ENCODE measurements at regions not wholly inside any gene's neighbourhood (a gene's known extent, or its start where the extent isn't known, plus 50 kb on each side); places are given as distances from the start of the nearest gene placed in this dataset.

DNA sequence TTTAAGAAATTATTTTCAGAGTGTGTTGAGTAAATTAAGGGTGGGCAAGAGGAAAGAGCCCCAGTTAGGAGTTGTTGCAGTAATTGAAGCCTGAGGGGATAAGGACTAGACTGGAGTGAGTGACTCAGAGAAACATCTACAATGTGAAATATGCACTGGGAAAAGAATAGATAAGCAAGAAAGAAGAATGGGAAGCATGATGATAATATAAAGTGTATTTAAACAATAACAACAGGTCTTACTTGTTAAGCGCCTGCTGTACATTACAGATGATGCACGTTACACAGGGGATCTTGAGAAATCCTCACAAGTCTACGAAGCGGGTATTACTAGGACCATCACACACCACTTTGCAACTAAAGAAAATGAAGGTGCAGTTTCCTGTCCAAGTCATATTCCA, 73.6 kb upstream of the STK17B start:
- no peak overlapping the region for H3K27ac ChIP-seq
- H3K36me3 ChIP-seq: peaks cover 0 to 43% (median 0%) of the 10 kb centered on the region in 9 donors
- no peak overlapping the region for H3K4me3 ChIP-seq
- DNase-seq (no peak), ATAC-seq (no peak)
- TF ChIP-seq POLR2A (IDR thresholded peaks at IDR 0.05): no peak
- no peaks in the 10 kb centered on the region for H3K27me3 ChIP-seq
- 94 to 96% (median 96%) methylated on average over 4 of the region's 4 CpGs for WGBS, 4 donors
- intact Hi-C loops (cut with DNase I): loop anchor here in 1 of 10 donors (5.0 kb wide), 1 partner anchor 73 kb away; the partner anchor contains the start of gene STK17B
- H3K4me1 ChIP-seq: peaks cover 0 to 81% (median 4%) of the 10 kb centered on the region in 12 donors
- H3K9me3 ChIP-seq: no peaks in the 10 kb centered on the region

DNA sequence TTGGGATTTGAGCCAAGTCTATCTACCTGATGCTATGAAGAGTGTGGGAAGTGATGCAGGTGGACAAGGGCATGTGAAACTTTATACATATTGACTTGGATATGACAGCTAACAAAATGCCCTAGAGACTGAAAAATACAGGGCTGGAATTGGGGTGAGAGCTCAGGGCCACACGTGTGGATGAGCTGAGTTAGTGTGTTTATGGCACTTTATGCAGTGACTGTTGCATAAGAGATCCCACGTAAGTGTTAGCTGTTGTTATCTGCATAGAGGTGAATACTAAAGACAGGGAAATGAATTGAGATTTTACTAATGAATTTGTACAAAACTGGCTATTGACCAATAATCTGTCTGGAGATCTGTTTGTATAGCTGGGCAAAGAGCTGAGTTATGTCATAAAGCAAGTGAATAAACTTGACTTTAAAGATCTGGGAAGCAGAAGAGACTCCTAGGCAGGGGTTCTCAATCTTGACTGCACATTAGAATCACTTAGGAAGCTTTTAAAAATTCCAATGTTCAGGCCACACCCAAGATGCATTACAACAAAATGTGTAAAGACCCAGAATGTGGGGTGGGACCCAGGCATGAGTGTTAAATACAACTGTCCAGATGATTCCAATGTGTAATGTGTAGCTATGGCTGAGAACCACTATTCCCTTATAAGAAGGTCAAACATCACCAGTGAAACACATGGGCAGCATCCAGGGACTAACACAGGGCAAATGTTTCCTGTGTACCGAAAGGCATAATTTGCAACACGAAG, 74.2 kb upstream of the STK17B start:
- H3K36me3 ChIP-seq: peaks cover 0 to 43% (median 0%) of the 10 kb centered on the region in 9 donors
- peaks cover 0 to 81% (median 4%) of the 10 kb centered on the region in 12 donors for H3K4me1 ChIP-seq
- ATAC-seq (no peak), DNase-seq (no peak)
- intact Hi-C loops (cut with DNase I): no loop called here
- TF ChIP-seq POLR2A (IDR thresholded peaks at IDR 0.05): no peak
- TF ChIP-seq, protein P1, sequence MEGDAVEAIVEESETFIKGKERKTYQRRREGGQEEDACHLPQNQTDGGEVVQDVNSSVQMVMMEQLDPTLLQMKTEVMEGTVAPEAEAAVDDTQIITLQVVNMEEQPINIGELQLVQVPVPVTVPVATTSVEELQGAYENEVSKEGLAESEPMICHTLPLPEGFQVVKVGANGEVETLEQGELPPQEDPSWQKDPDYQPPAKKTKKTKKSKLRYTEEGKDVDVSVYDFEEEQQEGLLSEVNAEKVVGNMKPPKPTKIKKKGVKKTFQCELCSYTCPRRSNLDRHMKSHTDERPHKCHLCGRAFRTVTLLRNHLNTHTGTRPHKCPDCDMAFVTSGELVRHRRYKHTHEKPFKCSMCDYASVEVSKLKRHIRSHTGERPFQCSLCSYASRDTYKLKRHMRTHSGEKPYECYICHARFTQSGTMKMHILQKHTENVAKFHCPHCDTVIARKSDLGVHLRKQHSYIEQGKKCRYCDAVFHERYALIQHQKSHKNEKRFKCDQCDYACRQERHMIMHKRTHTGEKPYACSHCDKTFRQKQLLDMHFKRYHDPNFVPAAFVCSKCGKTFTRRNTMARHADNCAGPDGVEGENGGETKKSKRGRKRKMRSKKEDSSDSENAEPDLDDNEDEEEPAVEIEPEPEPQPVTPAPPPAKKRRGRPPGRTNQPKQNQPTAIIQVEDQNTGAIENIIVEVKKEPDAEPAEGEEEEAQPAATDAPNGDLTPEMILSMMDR (IDR thresholded peaks at IDR 0.05): no peak
- H3K27me3 ChIP-seq: no peaks in the 10 kb centered on the region
- no peaks in the 10 kb centered on the region for H3K9me3 ChIP-seq
- WGBS, 4 donors: 76 to 81% (median 77%) methylated on average over 4 of the region's 4 CpGs
- no peak overlapping the region for H3K27ac ChIP-seq
- no peak overlapping the region for H3K4me3 ChIP-seq

DNA sequence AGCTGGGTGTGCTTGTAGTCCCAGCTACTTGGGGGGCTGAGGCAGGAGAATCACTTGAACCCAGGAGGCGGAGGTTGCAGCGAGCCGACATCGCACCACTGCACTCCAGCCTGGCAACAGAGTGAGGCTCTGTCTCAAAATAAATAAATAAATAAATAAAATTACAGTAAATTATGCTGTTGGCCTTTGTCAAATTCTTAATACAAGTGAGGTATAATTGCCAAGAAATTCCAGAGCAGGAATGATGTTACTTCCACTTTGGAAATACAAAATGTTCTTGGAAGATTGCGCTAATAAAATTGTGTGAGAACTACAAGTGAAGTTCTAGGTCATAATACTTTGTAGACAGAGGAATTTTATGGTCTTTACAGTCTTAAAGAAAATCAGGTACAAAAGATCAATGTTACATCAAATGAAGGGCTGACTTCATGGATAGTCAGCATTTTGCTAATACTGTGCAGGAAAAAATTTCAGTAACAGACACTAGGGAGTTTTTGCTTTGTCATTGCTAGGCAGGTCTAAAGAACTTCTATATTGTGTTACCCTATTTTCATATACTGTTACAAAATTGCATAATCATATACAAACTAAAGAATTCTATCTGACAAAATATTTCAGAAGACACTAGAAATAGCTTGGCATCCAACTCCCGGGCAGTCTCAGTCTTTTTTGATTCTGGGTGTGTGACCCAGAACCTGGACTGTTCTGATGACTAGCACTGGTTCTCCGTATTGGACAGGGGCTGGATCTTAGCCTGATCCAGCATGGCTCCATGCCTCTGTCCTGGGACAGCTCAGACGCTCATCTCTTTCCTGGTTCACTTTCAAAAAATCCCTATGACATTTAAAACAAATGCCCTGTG, 76.0 kb upstream of the STK17B start:
- H3K9me3 ChIP-seq: no peaks in the 10 kb centered on the region
- 76 to 84% (median 79%) methylated on average over 8 of the region's 8 CpGs for WGBS, 4 donors
- intact Hi-C loops (cut with DNase I): no loop called here
- H3K36me3 ChIP-seq: peaks cover 0 to 46% (median under 1%) of the 10 kb centered on the region in 9 donors
- peak in 3 of 4 donors; percentile 20 to 61 (median 51) for ATAC-seq
- no peak for TF ChIP-seq POLR2A (IDR thresholded peaks at IDR 0.05)
- TF ChIP-seq, protein P1 (IDR thresholded peaks at IDR 0.05): no peak
- peak overlapping the region in 3 of 12 donors; percentile 4 to 48 (median 31) for H3K27ac ChIP-seq
- H3K4me1 ChIP-seq: peaks cover 0 to 65% (median 4%) of the 10 kb centered on the region in 12 donors
- H3K27me3 ChIP-seq: no peaks in the 10 kb centered on the region
- H3K4me3 ChIP-seq: no peak overlapping the region
- DNase-seq: no peak

DNA sequence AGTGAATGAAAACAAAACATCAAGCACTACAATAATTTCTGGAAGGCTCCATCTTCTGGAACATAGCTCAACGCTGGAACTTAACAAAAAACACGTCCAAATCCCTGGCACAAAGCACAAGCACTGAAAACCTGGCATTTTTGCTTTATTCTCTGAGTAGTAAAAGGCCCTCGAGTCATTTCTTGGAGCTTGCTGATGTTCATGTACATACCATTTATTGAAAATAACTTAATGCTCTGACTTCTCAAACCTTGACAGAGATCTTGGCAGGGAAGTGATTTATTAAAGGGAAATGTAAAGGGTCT, 76.5 kb upstream of the STK17B start:
- ATAC-seq: no peak
- intact Hi-C loops (cut with DNase I): no loop called here

More for the DNA sequence above, 76.5 kb upstream of the STK17B start:
- Histone ChIP-seq H3K9me3 (no peaks in the 10 kb centered on the region), H3K36me3 (peaks cover 0 to 52% (median 4%) of the 10 kb centered on the region in 9 donors), H3K4me3 (no peak overlapping the region), H3K27ac (peak overlapping the region in 3 of 12 donors; percentile 4 to 48 (median 44)), H3K4me1 (peaks cover 0 to 59% (median 4%) of the 10 kb centered on the region in 12 donors), H3K27me3 (no peaks in the 10 kb centered on the region)
- no peak for DNase-seq
- TF ChIP-seq, protein P1 (IDR thresholded peaks at IDR 0.05): no peak
- no peak for TF ChIP-seq POLR2A (IDR thresholded peaks at IDR 0.05)
- 76 to 83% (median 78%) methylated on average over 3 of the region's 3 CpGs for WGBS, 4 donors
